ENCODE measurements at regions not wholly inside any gene's neighbourhood (a gene's known extent, or its start where the extent isn't known, plus 50 kb on each side); places are given as distances from the start of the nearest gene placed in this dataset.

- DNase-seq (ENCODE audit: low spot score): no peak
- ChIA-PET CTCF (no interaction called here), POLR2A (ENCODE audit: low non-redundant PET) (no interaction called here)
- intact Hi-C loops (cut with micrococcal nuclease; ENCODE audit: unreplicated experiment): no loop called here
- TF ChIP-seq CTCF (conservative IDR thresholded peaks at IDR 0.05; ENCODE audit: low read depth, low read length): no peak
- TF ChIP-seq EZH2 (IDR thresholded peaks at IDR 0.05; ENCODE audit: borderline replicate concordance, low read depth, low read length, poor library complexity, severe bottlenecking): no peak
- no TSS peak for BruUV-seq (replicated peaks)
- no peaks in the 10 kb centered on the region for H3K9me3 ChIP-seq (ENCODE audit: low read depth, low read length, poor library complexity, severe bottlenecking)
- H3K27ac ChIP-seq (ENCODE audit: low read depth, low read length, poor library complexity, severe bottlenecking): no peak overlapping the region
- H3K36me3 ChIP-seq (ENCODE audit: insufficient read depth, low read length, poor library complexity, severe bottlenecking): no peaks in the 10 kb centered on the region
- no peak overlapping the region for H3K4me3 ChIP-seq (ENCODE audit: low read depth, low read length, poor library complexity, severe bottlenecking)
- H3K27me3 ChIP-seq (replicated peaks; ENCODE audit: insufficient read depth, low read depth, low read length, poor library complexity): no peaks in the 10 kb centered on the region
- H3K4me1 ChIP-seq (ENCODE audit: insufficient read depth, low read length, poor library complexity, severe bottlenecking): no peaks in the 10 kb centered on the region
These were observed 1583.6 kb upstream of the LRRTM3 start for GRCh38 chr10:65342245-65342644.

- Histone ChIP-seq H3K4me3 (ENCODE audit: low read depth, low read length, poor library complexity, severe bottlenecking) (no peak overlapping the region), H3K27me3 (replicated peaks; ENCODE audit: insufficient read depth, low read depth, low read length, poor library complexity) (no peaks in the 10 kb centered on the region), H3K4me1 (ENCODE audit: insufficient read depth, low read length, poor library complexity, severe bottlenecking) (no peaks in the 10 kb centered on the region), H3K27ac (ENCODE audit: low read depth, low read length, poor library complexity, severe bottlenecking) (no peak overlapping the region), H3K36me3 (ENCODE audit: insufficient read depth, low read length, poor library complexity, severe bottlenecking) (no peaks in the 10 kb centered on the region), H3K9me3 (ENCODE audit: low read depth, low read length, poor library complexity, severe bottlenecking) (no peaks in the 10 kb centered on the region)
- intact Hi-C loops (cut with micrococcal nuclease; ENCODE audit: unreplicated experiment): no loop called here
- DNase-seq (ENCODE audit: low spot score): no peak
- no TSS peak for BruUV-seq (replicated peaks)
- ChIA-PET CTCF (no interaction called here), POLR2A (ENCODE audit: low non-redundant PET) (no interaction called here)
- TF ChIP-seq CTCF (conservative IDR thresholded peaks at IDR 0.05; ENCODE audit: low read depth, low read length) (no peak), EZH2 (IDR thresholded peaks at IDR 0.05; ENCODE audit: borderline replicate concordance, low read depth, low read length, poor library complexity, severe bottlenecking) (no peak)
These were observed 1579.4 kb upstream of the LRRTM3 start for GRCh38 chr10:65346466-65346865.

- no peaks in the 10 kb centered on the region for H3K36me3 ChIP-seq (ENCODE audit: insufficient read depth, low read length, poor library complexity, severe bottlenecking)
- no peak for DNase-seq (ENCODE audit: low spot score)
- TF ChIP-seq CTCF (conservative IDR thresholded peaks at IDR 0.05; ENCODE audit: low read depth, low read length): no peak
- no peaks in the 10 kb centered on the region for H3K4me1 ChIP-seq (ENCODE audit: insufficient read depth, low read length, poor library complexity, severe bottlenecking)
- no peak overlapping the region for H3K4me3 ChIP-seq (ENCODE audit: low read depth, low read length, poor library complexity, severe bottlenecking)
- H3K9me3 ChIP-seq (ENCODE audit: low read depth, low read length, poor library complexity, severe bottlenecking): no peaks in the 10 kb centered on the region
- CTCF ChIA-PET: no interaction called here
- no peaks in the 10 kb centered on the region for H3K27me3 ChIP-seq (replicated peaks; ENCODE audit: insufficient read depth, low read depth, low read length, poor library complexity)
- no TSS peak for BruUV-seq (replicated peaks)
- intact Hi-C loops (cut with micrococcal nuclease; ENCODE audit: unreplicated experiment): no loop called here
- no peak overlapping the region for H3K27ac ChIP-seq (ENCODE audit: low read depth, low read length, poor library complexity, severe bottlenecking)
- POLR2A ChIA-PET (ENCODE audit: low non-redundant PET): no interaction called here
These were observed 1577.2 kb upstream of the LRRTM3 start for GRCh38 chr10:65348637-65349036.

Measured in A673 (cell line).